ENCODE measurements at regions not wholly inside any gene's neighbourhood (a gene's known extent, or its start where the extent isn't known, plus 50 kb on each side); places are given as distances from the start of the nearest gene placed in this dataset.
"Not testable (repeated sequence)": the region's sequence is repeated elsewhere in the genome, so short reads cannot be mapped to it uniquely, and the experiment has no call there.

DNA sequence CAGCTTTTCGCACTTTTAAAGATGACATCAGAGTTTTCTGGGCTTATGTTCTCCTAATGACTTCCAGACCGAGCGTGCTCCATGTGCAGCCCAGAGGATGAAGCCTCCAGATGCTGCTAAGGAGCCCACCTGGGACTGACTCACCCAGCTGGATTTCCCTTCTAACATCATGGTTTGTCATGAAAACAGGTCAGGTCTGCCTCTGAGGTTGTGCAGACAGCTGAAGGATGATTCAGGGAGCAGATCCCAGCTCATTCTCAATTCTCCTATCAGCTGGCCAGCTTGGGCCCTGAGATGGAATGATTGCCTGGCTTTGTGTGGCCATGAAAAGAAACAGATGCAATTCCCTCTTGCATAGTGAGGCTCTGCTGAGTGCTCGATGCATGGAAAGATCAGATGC is 123.9 kb upstream of the DUSP10 start:
- peaks cover 8% of the 10 kb centered on the region for H3K4me1 Mint-ChIP-seq
- intact Hi-C loops (cut with micrococcal nuclease): no loop called here
- DNase-seq (no peak), ATAC-seq (ENCODE audit: low read depth) (no peak)
- ChIA-PET POLR2A (interaction anchor here (1.5 kb wide), 1 partner anchor 26 kb away, joined by 4 read pairs; no protein-coding TSS in a partner anchor), CTCF (no interaction called here)
- no peak overlapping the region for H3K27ac Mint-ChIP-seq
- H3K27me3 Mint-ChIP-seq: no peaks in the 10 kb centered on the region
- no peaks in the 10 kb centered on the region for H3K9me3 Mint-ChIP-seq
- H3K36me3 Mint-ChIP-seq (ENCODE audit: low read depth): no peaks in the 10 kb centered on the region
- TF ChIP-seq, protein P1, sequence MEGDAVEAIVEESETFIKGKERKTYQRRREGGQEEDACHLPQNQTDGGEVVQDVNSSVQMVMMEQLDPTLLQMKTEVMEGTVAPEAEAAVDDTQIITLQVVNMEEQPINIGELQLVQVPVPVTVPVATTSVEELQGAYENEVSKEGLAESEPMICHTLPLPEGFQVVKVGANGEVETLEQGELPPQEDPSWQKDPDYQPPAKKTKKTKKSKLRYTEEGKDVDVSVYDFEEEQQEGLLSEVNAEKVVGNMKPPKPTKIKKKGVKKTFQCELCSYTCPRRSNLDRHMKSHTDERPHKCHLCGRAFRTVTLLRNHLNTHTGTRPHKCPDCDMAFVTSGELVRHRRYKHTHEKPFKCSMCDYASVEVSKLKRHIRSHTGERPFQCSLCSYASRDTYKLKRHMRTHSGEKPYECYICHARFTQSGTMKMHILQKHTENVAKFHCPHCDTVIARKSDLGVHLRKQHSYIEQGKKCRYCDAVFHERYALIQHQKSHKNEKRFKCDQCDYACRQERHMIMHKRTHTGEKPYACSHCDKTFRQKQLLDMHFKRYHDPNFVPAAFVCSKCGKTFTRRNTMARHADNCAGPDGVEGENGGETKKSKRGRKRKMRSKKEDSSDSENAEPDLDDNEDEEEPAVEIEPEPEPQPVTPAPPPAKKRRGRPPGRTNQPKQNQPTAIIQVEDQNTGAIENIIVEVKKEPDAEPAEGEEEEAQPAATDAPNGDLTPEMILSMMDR (IDR thresholded peaks at IDR 0.05): no peak
- no peak overlapping the region for H3K4me3 Mint-ChIP-seq

DNA sequence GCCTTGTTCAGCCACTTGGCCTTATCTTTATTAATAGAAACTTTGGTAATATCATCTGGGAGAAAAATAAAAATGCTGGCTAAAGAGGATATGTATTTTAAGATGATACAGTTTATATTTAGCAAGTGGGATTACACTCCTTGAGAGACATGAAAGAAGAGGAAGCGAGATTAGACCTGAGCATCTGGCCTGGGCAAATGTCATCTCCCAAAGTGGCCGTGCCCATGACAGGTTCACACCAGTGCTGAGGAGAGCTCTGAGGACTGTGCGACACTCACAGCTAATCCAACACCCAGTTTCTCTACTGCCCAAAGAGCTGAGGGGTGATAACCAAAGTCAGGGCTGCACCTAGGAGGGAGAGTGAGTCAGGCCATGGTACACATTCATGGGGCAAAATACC is 121.7 kb upstream of the DUSP10 start:
- Mint-ChIP-seq H3K9me3 (no peaks in the 10 kb centered on the region), H3K36me3 (ENCODE audit: low read depth) (no peaks in the 10 kb centered on the region), H3K4me3 (no peak overlapping the region), H3K27ac (no peak overlapping the region), H3K4me1 (peaks cover 8% of the 10 kb centered on the region), H3K27me3 (no peaks in the 10 kb centered on the region)
- DNase-seq: no peak
- ATAC-seq (ENCODE audit: low read depth): no peak
- intact Hi-C loops (cut with micrococcal nuclease): loop anchor here (2.0 kb wide), 1 partner anchor 17 kb away; no protein-coding TSS in a partner anchor
- POLR2A ChIA-PET: no interaction called here
- TF ChIP-seq, protein P1 (IDR thresholded peaks at IDR 0.05): no peak
- CTCF ChIA-PET: no interaction called here

DNA sequence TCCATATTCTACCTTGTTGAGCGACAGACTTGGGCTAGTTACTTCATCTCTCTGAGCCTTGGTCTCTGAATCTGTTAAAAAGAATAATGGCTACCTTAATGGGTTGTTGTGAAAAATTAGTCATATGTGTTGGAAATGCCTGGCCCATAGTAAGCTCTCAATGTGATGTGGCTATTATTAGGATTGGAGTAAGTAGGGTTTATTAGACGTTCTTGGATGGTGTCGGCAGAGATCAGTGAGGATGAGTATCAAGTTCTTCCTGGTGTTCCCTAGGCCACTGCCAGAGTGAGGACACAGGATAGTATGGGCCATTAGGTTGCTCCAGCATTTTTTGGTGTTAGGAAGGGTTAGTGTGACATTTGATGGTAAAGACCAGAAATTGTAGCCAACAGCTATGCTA is 121.1 kb upstream of the DUSP10 start:
- CTCF ChIA-PET: no interaction called here
- Mint-ChIP-seq H3K4me1 (peaks cover 8% of the 10 kb centered on the region), H3K36me3 (ENCODE audit: low read depth) (no peaks in the 10 kb centered on the region), H3K9me3 (no peaks in the 10 kb centered on the region), H3K27me3 (no peaks in the 10 kb centered on the region), H3K4me3 (no peak overlapping the region), H3K27ac (no peak overlapping the region)
- DNase-seq (no peak), ATAC-seq (ENCODE audit: low read depth) (no peak)
- intact Hi-C loops (cut with micrococcal nuclease): loop anchor here (2.0 kb wide), 1 partner anchor 16 kb away; no protein-coding TSS in a partner anchor
- TF ChIP-seq, protein P1 (IDR thresholded peaks at IDR 0.05): no peak
- POLR2A ChIA-PET: interaction anchor here (0.6 to 0.7 kb wide), 2 partner anchors 23 to 71 kb away, joined by 3 to 4 read pairs; no protein-coding TSS in a partner anchor

DNA sequence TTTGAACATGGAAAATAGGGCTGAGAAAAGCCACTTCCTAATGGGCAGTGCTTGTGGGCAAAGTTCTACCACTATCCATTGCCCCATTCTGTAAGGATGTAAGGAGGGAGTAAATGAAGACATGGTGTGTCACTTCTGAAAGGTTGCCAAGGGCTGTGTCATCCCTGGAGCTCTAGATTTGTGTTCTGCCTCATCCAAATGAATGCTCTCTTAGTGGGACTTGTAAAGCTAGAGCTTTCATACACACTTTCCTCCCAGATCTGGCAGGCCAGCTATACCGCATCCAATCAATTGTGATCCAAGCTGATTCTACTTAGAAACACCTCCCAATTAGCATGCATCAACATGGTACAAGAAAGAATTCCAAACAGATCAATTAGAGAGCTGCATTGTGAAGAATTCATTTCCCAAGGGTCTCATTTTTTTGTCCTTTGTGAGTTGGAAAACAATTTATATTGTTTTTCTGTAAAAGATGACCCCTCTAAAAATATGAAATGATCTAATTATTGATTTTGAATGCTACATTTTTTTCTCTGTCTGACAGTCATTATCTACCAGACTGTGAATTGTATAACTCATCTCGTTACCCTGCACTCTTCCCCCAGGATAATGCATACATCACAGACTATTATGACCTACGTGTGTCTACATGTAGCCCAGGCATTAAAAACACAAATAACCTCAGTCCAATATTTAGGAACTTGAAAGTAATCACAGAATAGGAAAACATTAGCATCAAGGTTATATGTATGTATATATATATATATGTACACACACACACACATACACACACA is 117.1 kb upstream of the DUSP10 start:
- Mint-ChIP-seq H3K27ac (no peak overlapping the region), H3K36me3 (ENCODE audit: low read depth) (no peaks in the 10 kb centered on the region), H3K27me3 (no peaks in the 10 kb centered on the region), H3K4me3 (no peak overlapping the region), H3K9me3 (no peaks in the 10 kb centered on the region), H3K4me1 (peaks cover 19% of the 10 kb centered on the region)
- TF ChIP-seq, protein P1 (IDR thresholded peaks at IDR 0.05): no peak
- DNase-seq (no peak), ATAC-seq (ENCODE audit: low read depth) (no peak)
- CTCF ChIA-PET: interaction anchor here (1.1 kb wide), 1 partner anchor 381 kb away, joined by 3 read pairs; no protein-coding TSS in a partner anchor
- POLR2A ChIA-PET: no interaction called here
- intact Hi-C loops (cut with micrococcal nuclease): no loop called here

DNA sequence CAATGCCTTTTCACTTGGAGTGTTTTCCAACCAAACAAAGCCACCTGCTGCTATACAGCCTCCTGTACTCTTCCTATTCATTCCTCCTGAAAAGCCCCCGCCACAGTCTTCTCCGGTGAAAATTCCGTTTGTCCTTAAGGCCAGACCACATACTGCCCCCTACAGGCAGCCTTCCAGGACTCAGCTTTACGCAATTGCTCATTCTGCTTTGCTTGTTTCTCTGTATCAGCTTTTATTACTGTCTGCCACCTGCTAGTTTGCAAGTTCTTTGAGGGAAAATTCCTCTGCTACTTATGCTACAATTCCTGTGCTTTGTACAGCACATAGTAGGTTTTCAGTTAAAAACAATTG is 115.2 kb upstream of the DUSP10 start:
- intact Hi-C loops (cut with micrococcal nuclease); ATAC-seq (ENCODE audit: low read depth); CTCF ChIA-PET; H3K27ac Mint-ChIP-seq; H3K36me3 Mint-ChIP-seq (ENCODE audit: low read depth); H3K4me3 Mint-ChIP-seq; H3K27me3 Mint-ChIP-seq; DNase-seq; H3K9me3 Mint-ChIP-seq: not testable (repeated sequence)
- POLR2A ChIA-PET: interaction anchor here (0.6 kb wide), 1 partner anchor 11 kb away, joined by 3 read pairs; no protein-coding TSS in a partner anchor
- peaks cover 11% of the 10 kb centered on the region for H3K4me1 Mint-ChIP-seq
